ENCODE measurements at regions not wholly inside any gene's neighbourhood (a gene's known extent, or its start where the extent isn't known, plus 50 kb on each side); places are given as distances from the start of the nearest gene placed in this dataset.

DNA sequence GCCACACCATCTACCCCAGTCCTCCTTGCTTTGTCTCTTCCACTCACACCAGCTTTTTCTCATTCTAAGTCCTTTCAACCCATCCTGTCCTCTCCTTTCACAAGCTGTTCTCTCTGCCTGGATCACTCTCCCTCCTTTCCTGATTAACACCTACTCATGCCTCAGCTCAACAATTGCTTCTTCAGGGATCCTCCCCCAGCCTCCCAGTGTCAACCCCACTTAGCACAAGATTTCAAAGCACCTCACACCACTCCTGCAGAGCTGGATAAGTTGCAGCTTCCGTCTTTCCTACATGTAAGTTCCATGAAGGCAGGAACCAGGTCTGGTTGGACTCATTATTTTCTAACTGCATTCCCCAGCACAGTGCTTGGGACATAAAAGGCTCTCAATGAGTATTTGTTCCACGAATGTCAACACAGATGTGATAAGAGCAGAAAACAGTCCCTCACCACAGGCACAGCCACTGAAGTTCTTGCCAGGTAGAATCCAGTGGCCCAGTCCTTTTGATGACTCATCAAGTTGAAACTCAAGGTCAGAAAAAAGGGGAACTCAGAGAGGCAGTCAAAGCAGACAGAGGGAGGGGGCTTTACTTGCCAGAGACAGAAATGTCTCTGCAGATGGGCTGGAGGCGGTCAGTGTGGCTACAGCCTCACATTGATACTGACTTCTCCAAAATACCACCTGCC is 193.4 kb upstream of the PRDM1 start:
- Histone ChIP-seq H3K9ac (ENCODE audit: low read length) (no peak overlapping the region), H3K23ac (ENCODE audit: low read length in 2 of 2) (no peak overlapping the region), H2AFZ (ENCODE audit: low read depth, low read length) (no peak overlapping the region), H2BK12ac (ENCODE audit: low read length in 2 of 2) (no peak overlapping the region), H3K79me1 (replicated peaks; ENCODE audit: low read length, poor library complexity, severe bottlenecking) (no peaks in the 10 kb centered on the region), H3K18ac (ENCODE audit: low read depth in 1 of 2, low read length in 2 of 2) (peak overlapping the region in 1 of 2 experiments; percentile 21), H3K4ac (ENCODE audit: low read depth in 1 of 2, low read length in 2 of 2) (no peak overlapping the region), H2BK15ac (ENCODE audit: low read depth, poor library complexity, severe bottlenecking) (no peak overlapping the region), H3K4me3 (ENCODE audit: insufficient read depth in 1 of 2, low read depth in 1 of 2, low read length in 2 of 2) (no peak overlapping the region), H3K36me3 (ENCODE audit: control insufficient read depth in 1 of 2, insufficient read depth in 2 of 2, low read depth in 1 of 2, low read length in 2 of 2) (no peaks in the 10 kb centered on the region), H3K4me1 (ENCODE audit: control insufficient read depth, insufficient read depth, low read depth, low read length) (no peaks in the 10 kb centered on the region), H3K4me2 (ENCODE audit: low read length, poor library complexity, severe bottlenecking) (no peak overlapping the region), H2BK120ac (ENCODE audit: low read depth, low read length) (no peak overlapping the region), H2BK5ac (ENCODE audit: low read depth, low read length, poor library complexity, severe bottlenecking) (no peak overlapping the region), H3K9me3 (ENCODE audit: control insufficient read depth, low read length) (peaks cover 8% of the 10 kb centered on the region), H3K14ac (ENCODE audit: low read length in 2 of 2) (peak overlapping the region in 1 of 2 experiments; percentile 14), H3K27me3 (ENCODE audit: control insufficient read depth in 1 of 2, insufficient read depth in 1 of 2, low read length in 2 of 2) (no peaks in the 10 kb centered on the region), H3K27ac (ENCODE audit: low read length, poor library complexity, severe bottlenecking) (no peak overlapping the region), H4K8ac (ENCODE audit: low read length) (no peak overlapping the region), H2AK5ac (ENCODE audit: low read length, severe bottlenecking) (no peak overlapping the region), H4K91ac (ENCODE audit: low read length) (no peak overlapping the region)
- no peak for DNase-seq
- 61% methylated on average over 3 of the region's 3 CpGs for WGBS

DNA sequence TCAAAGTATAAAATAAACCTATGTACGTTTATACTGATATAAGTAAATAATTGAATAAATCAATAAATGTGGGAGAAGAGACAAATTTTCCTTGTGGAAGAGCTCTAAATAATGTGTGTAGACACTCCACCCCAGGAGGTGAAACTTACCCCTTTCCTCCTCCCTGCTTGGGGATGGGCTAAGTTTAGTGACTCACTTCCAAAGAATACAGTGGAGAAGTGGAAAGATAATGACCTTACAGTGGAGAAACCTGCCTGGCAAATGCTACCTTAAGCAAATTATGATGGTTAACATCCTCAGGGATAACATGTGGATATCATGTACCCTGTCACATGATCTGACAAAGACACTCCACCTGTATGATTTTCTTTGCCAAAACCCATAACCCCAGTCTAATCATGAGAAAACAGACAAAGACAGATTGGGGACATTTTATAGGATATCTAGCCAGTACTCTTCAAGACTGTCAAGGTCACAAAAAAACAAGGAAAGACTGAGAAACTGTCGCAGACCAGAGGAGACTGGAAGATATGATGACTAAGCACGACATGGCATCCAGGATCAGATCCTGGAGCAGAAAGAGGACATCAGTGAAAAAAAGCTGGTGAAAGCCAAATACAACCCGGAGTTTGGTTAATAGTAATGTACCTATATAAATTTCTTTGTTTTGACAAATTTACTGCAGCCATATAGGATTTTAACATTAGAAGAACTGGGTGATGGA is 195.5 kb upstream of the PRDM1 start:
- no peak for DNase-seq
- Histone ChIP-seq H2AK5ac (ENCODE audit: low read length, severe bottlenecking) (no peak overlapping the region), H3K27me3 (ENCODE audit: control insufficient read depth in 1 of 2, insufficient read depth in 1 of 2, low read length in 2 of 2) (no peaks in the 10 kb centered on the region), H3K9me3 (ENCODE audit: control insufficient read depth, low read length) (peaks cover 8% of the 10 kb centered on the region), H3K4ac (ENCODE audit: low read depth in 1 of 2, low read length in 2 of 2) (no peak overlapping the region), H3K27ac (ENCODE audit: low read length, poor library complexity, severe bottlenecking) (no peak overlapping the region), H3K23ac (ENCODE audit: low read length in 2 of 2) (no peak overlapping the region), H3K4me2 (ENCODE audit: low read length, poor library complexity, severe bottlenecking) (no peak overlapping the region), H2AFZ (ENCODE audit: low read depth, low read length) (no peak overlapping the region), H4K91ac (ENCODE audit: low read length) (no peak overlapping the region), H3K79me1 (replicated peaks; ENCODE audit: low read length, poor library complexity, severe bottlenecking) (no peaks in the 10 kb centered on the region), H3K18ac (ENCODE audit: low read depth in 1 of 2, low read length in 2 of 2) (no peak overlapping the region), H2BK5ac (ENCODE audit: low read depth, low read length, poor library complexity, severe bottlenecking) (no peak overlapping the region), H3K36me3 (ENCODE audit: control insufficient read depth in 1 of 2, insufficient read depth in 2 of 2, low read depth in 1 of 2, low read length in 2 of 2) (no peaks in the 10 kb centered on the region), H3K9ac (ENCODE audit: low read length) (no peak overlapping the region), H3K14ac (ENCODE audit: low read length in 2 of 2) (no peak overlapping the region), H4K8ac (ENCODE audit: low read length) (no peak overlapping the region), H3K4me1 (ENCODE audit: control insufficient read depth, insufficient read depth, low read depth, low read length) (no peaks in the 10 kb centered on the region), H2BK12ac (ENCODE audit: low read length in 2 of 2) (no peak overlapping the region), H2BK15ac (ENCODE audit: low read depth, poor library complexity, severe bottlenecking) (no peak overlapping the region), H3K4me3 (ENCODE audit: insufficient read depth in 1 of 2, low read depth in 1 of 2, low read length in 2 of 2) (no peak overlapping the region), H2BK120ac (ENCODE audit: low read depth, low read length) (no peak overlapping the region)
- 81% methylated on average over 2 of the region's 4 CpGs for WGBS

GRCh38 chr6:105889902-105890301 is 196.2 kb upstream of the PRDM1 start:
- no peak overlapping the region for H2BK12ac ChIP-seq (ENCODE audit: low read length in 2 of 2)
- H3K27ac ChIP-seq (ENCODE audit: low read length, poor library complexity, severe bottlenecking), result no peak overlapping the region
- no peak for DNase-seq
- no peak overlapping the region for H3K4me2 ChIP-seq (ENCODE audit: low read length, poor library complexity, severe bottlenecking)
- H4K91ac ChIP-seq (ENCODE audit: low read length), result no peak overlapping the region
- H3K4me3 ChIP-seq (ENCODE audit: insufficient read depth in 1 of 2, low read depth in 1 of 2, low read length in 2 of 2), result no peak overlapping the region
- H3K4me1 ChIP-seq (ENCODE audit: control insufficient read depth, insufficient read depth, low read depth, low read length), result no peaks in the 10 kb centered on the region
- H3K79me1 ChIP-seq (replicated peaks; ENCODE audit: low read length, poor library complexity, severe bottlenecking), result no peaks in the 10 kb centered on the region
- H3K23ac ChIP-seq (ENCODE audit: low read length in 2 of 2), result no peak overlapping the region
- H2AK5ac ChIP-seq (ENCODE audit: low read length, severe bottlenecking), result no peak overlapping the region
- H3K36me3 ChIP-seq (ENCODE audit: control insufficient read depth in 1 of 2, insufficient read depth in 2 of 2, low read depth in 1 of 2, low read length in 2 of 2), result no peaks in the 10 kb centered on the region
- H4K8ac ChIP-seq (ENCODE audit: low read length), result no peak overlapping the region
- peaks cover 8% of the 10 kb centered on the region for H3K9me3 ChIP-seq (ENCODE audit: control insufficient read depth, low read length)
- H3K18ac ChIP-seq (ENCODE audit: low read depth in 1 of 2, low read length in 2 of 2), result no peak overlapping the region
- H3K4ac ChIP-seq (ENCODE audit: low read depth in 1 of 2, low read length in 2 of 2), result no peak overlapping the region
- H3K9ac ChIP-seq (ENCODE audit: low read length), result no peak overlapping the region
- WGBS, result 100% methylated on average over 1 of the region's 2 CpGs
- no peaks in the 10 kb centered on the region for H3K27me3 ChIP-seq (ENCODE audit: control insufficient read depth in 1 of 2, insufficient read depth in 1 of 2, low read length in 2 of 2)
- H2BK15ac ChIP-seq (ENCODE audit: low read depth, poor library complexity, severe bottlenecking), result no peak overlapping the region
- no peak overlapping the region for H2AFZ ChIP-seq (ENCODE audit: low read depth, low read length)
- no peak overlapping the region for H3K14ac ChIP-seq (ENCODE audit: low read length in 2 of 2)
- no peak overlapping the region for H2BK5ac ChIP-seq (ENCODE audit: low read depth, low read length, poor library complexity, severe bottlenecking)
- no peak overlapping the region for H2BK120ac ChIP-seq (ENCODE audit: low read depth, low read length)

GRCh38 chr6:105886814-105887544 is 199.2 kb upstream of the PRDM1 start:
- Histone ChIP-seq H3K27ac (ENCODE audit: low read length, poor library complexity, severe bottlenecking) (no peak overlapping the region), H3K27me3 (ENCODE audit: control insufficient read depth in 1 of 2, insufficient read depth in 1 of 2, low read length in 2 of 2) (no peaks in the 10 kb centered on the region), H3K23ac (ENCODE audit: low read length in 2 of 2) (no peak overlapping the region), H2BK12ac (ENCODE audit: low read length in 2 of 2) (no peak overlapping the region), H3K4me3 (ENCODE audit: insufficient read depth in 1 of 2, low read depth in 1 of 2, low read length in 2 of 2) (no peak overlapping the region), H3K79me1 (replicated peaks; ENCODE audit: low read length, poor library complexity, severe bottlenecking) (no peaks in the 10 kb centered on the region), H3K4me2 (ENCODE audit: low read length, poor library complexity, severe bottlenecking) (no peak overlapping the region), H3K14ac (ENCODE audit: low read length in 2 of 2) (no peak overlapping the region), H2AK5ac (ENCODE audit: low read length, severe bottlenecking) (no peak overlapping the region), H2BK120ac (ENCODE audit: low read depth, low read length) (no peak overlapping the region), H4K91ac (ENCODE audit: low read length) (no peak overlapping the region), H4K8ac (ENCODE audit: low read length) (no peak overlapping the region), H3K4me1 (ENCODE audit: control insufficient read depth, insufficient read depth, low read depth, low read length) (no peaks in the 10 kb centered on the region), H3K18ac (ENCODE audit: low read depth in 1 of 2, low read length in 2 of 2) (no peak overlapping the region), H3K4ac (ENCODE audit: low read depth in 1 of 2, low read length in 2 of 2) (no peak overlapping the region), H3K9ac (ENCODE audit: low read length) (no peak overlapping the region), H2BK15ac (ENCODE audit: low read depth, poor library complexity, severe bottlenecking) (no peak overlapping the region), H3K9me3 (ENCODE audit: control insufficient read depth, low read length) (peaks cover 8% of the 10 kb centered on the region), H2BK5ac (ENCODE audit: low read depth, low read length, poor library complexity, severe bottlenecking) (no peak overlapping the region), H2AFZ (ENCODE audit: low read depth, low read length) (no peak overlapping the region), H3K36me3 (ENCODE audit: control insufficient read depth in 1 of 2, insufficient read depth in 2 of 2, low read depth in 1 of 2, low read length in 2 of 2) (no peaks in the 10 kb centered on the region)
- WGBS, result 86% methylated on average over 6 of the region's 7 CpGs
- no peak for DNase-seq

Measured in mesenchymal stem cell (in vitro differentiated cells and primary cell).